ENCODE measurements at regions not wholly inside any gene's neighbourhood (a gene's known extent, or its start where the extent isn't known, plus 50 kb on each side); places are given as distances from the start of the nearest gene placed in this dataset.
A peak's percentile ranks its signal among the peaks of the same experiment; 100 is the strongest.

- DNase-seq (ENCODE audit: low read depth, low spot score), result no peak
- H3K27ac ChIP-seq, result no peak overlapping the region
These were observed 211.4 kb downstream of the TUSC7 start for GRCh38 chr3:116920826-116921610.

GRCh38 chr3:116927918-116928317, 218.3 kb downstream of the TUSC7 start:
- H3K27ac ChIP-seq, result no peak overlapping the region
- DNase-seq (ENCODE audit: low read depth, low spot score), result no peak

GRCh38 chr3:116929505-116930222, 220.1 kb downstream of the TUSC7 start:
- H3K27ac ChIP-seq, result peak overlapping the region; percentile 18
- DNase-seq (ENCODE audit: low read depth, low spot score), result no peak

- no peak overlapping the region for H3K27ac ChIP-seq
- DNase-seq (ENCODE audit: low read depth, low spot score), result no peak
These were observed 221.2 kb downstream of the TUSC7 start for GRCh38 chr3:116930786-116931185.

- DNase-seq (ENCODE audit: low read depth, low spot score), result no peak
- no peak overlapping the region for H3K27ac ChIP-seq
These were observed 229.5 kb downstream of the TUSC7 start for GRCh38 chr3:116939091-116939490.

- DNase-seq (ENCODE audit: low read depth, low spot score), result no peak
- H3K27ac ChIP-seq, result no peak overlapping the region
These were observed 230.0 kb downstream of the TUSC7 start for GRCh38 chr3:116939550-116939949.

GRCh38 chr3:116940719-116941118, 231.1 kb downstream of the TUSC7 start:
- DNase-seq (ENCODE audit: low read depth, low spot score), result no peak
- no peak overlapping the region for H3K27ac ChIP-seq

GRCh38 chr3:116946376-116946775, 236.8 kb downstream of the TUSC7 start:
- H3K27ac ChIP-seq, result no peak overlapping the region
- DNase-seq (ENCODE audit: low read depth, low spot score), result no peak

GRCh38 chr3:116947148-116947547, 237.6 kb downstream of the TUSC7 start:
- no peak for DNase-seq (ENCODE audit: low read depth, low spot score)
- no peak overlapping the region for H3K27ac ChIP-seq

GRCh38 chr3:116947809-116948208, 238.2 kb downstream of the TUSC7 start:
- H3K27ac ChIP-seq, result no peak overlapping the region
- no peak for DNase-seq (ENCODE audit: low read depth, low spot score)

- DNase-seq (ENCODE audit: low read depth, low spot score), result no peak
These were observed 240.9 kb downstream of the TUSC7 start for GRCh38 chr3:116950301-116951055.

GRCh38 chr3:116951610-116952009, 242.0 kb downstream of the TUSC7 start:
- H3K27ac ChIP-seq, result no peak overlapping the region
- no peak for DNase-seq (ENCODE audit: low read depth, low spot score)

More at GRCh38 chr3:116950301-116951055, 240.9 kb downstream of the TUSC7 start:
- H3K27ac ChIP-seq, result no peak overlapping the region

GRCh38 chr3:116958291-116958690, 248.7 kb downstream of the TUSC7 start:
- no peak overlapping the region for H3K27ac ChIP-seq
- no peak for DNase-seq (ENCODE audit: low read depth, low spot score)

- DNase-seq (ENCODE audit: low read depth, low spot score), result no peak
These were observed 251.5 kb downstream of the TUSC7 start for GRCh38 chr3:116961106-116961505.

GRCh38 chr3:116963802-116964201, 254.2 kb downstream of the TUSC7 start:
- DNase-seq (ENCODE audit: low read depth, low spot score), result no peak
- no peak overlapping the region for H3K27ac ChIP-seq

More at GRCh38 chr3:116961106-116961505, 251.5 kb downstream of the TUSC7 start:
- no peak overlapping the region for H3K27ac ChIP-seq

- H3K27ac ChIP-seq, result no peak overlapping the region
- no peak for DNase-seq (ENCODE audit: low read depth, low spot score)
These were observed 257.1 kb downstream of the TUSC7 start for GRCh38 chr3:116966649-116967048.

- H3K27ac ChIP-seq, result no peak overlapping the region
- DNase-seq (ENCODE audit: low read depth, low spot score), result no peak
These were observed 259.6 kb downstream of the TUSC7 start for GRCh38 chr3:116969135-116969534.

GRCh38 chr3:116969646-116970045, 260.1 kb downstream of the TUSC7 start:
- no peak for DNase-seq (ENCODE audit: low read depth, low spot score)
- no peak overlapping the region for H3K27ac ChIP-seq

GRCh38 chr3:116971531-116971930, 262.0 kb downstream of the TUSC7 start:
- DNase-seq (ENCODE audit: low read depth, low spot score), result no peak
- no peak overlapping the region for H3K27ac ChIP-seq

GRCh38 chr3:116974702-116975101, 265.1 kb downstream of the TUSC7 start:
- no peak for DNase-seq (ENCODE audit: low read depth, low spot score)
- no peak overlapping the region for H3K27ac ChIP-seq

GRCh38 chr3:116977441-116977840, 267.9 kb downstream of the TUSC7 start:
- no peak for DNase-seq (ENCODE audit: low read depth, low spot score)
- H3K27ac ChIP-seq, result no peak overlapping the region

Measured in epithelial cell of prostate (primary cell).